ENCODE measurements at regions not wholly inside any gene's neighbourhood (a gene's known extent, or its start where the extent isn't known, plus 50 kb on each side); places are given as distances from the start of the nearest gene placed in this dataset.

DNA sequence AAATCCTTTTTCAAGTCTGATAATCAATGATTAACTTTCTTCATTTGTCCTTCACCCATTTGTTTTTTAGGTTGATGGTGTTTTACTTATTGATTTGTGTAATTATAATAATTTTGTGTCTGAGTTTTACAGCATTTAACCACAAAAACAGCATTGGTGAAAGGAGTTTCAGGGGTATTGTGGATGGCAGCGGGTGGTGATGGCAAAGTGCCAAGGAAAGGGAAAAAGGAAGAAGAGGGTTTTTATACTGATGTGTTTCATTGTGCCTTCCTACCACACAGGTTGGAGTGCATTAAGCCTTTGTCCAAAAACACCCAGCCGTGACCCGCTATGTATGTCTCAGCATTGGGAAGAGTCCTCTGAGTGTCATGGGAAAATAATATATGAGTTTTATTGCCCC is 150.3 kb downstream of the DAD1 start:
- Histone ChIP-seq H3K4me3 (ENCODE audit: insufficient read depth, low read depth, low read length) (no peak overlapping the region), H3K23ac (ENCODE audit: low read depth, low read length) (no peak overlapping the region), H3K4me2 (ENCODE audit: low read depth, low read length) (no peak overlapping the region), H3K27ac (ENCODE audit: insufficient read depth, low read length) (no peak overlapping the region), H3K56ac (ENCODE audit: extremely low read depth, insufficient read depth, low read length) (no peak overlapping the region), H2AFZ (replicated peaks; ENCODE audit: low read length, poor library complexity) (no peak overlapping the region), H3K9me1 (ENCODE audit: insufficient read depth, low read length) (no peaks in the 10 kb centered on the region), H4K5ac (ENCODE audit: low read depth, low read length) (no peak overlapping the region), H3K14ac (replicated peaks; ENCODE audit: low read depth, low read length) (no peak overlapping the region), H3K4ac (ENCODE audit: low read depth, low read length) (no peak overlapping the region), H2BK15ac (ENCODE audit: low read depth, low read length) (no peak overlapping the region), H3K36me3 (ENCODE audit: control insufficient read depth, insufficient read depth, low read length) (no peaks in the 10 kb centered on the region), H2BK120ac (ENCODE audit: low read depth, low read length) (no peak overlapping the region), H2BK20ac (ENCODE audit: low read depth, low read length) (no peak overlapping the region), H2AK5ac (ENCODE audit: low read depth, low read length) (no peak overlapping the region), H4K20me1 (ENCODE audit: insufficient read depth, low read length) (no peaks in the 10 kb centered on the region), H3K18ac (ENCODE audit: low read depth, low read length) (no peak overlapping the region), H3K9me3 (ENCODE audit: control insufficient read depth, insufficient read depth, low read length) (no peaks in the 10 kb centered on the region), H4K91ac (ENCODE audit: insufficient read depth, low read depth, low read length) (no peak overlapping the region), H2BK5ac (ENCODE audit: low read depth, low read length, poor library complexity, severe bottlenecking) (no peak overlapping the region), H2AK9ac (replicated peaks; ENCODE audit: low read depth, low read length, poor library complexity) (no peak overlapping the region), H4K8ac (ENCODE audit: low read depth in 2 of 2, low read length in 2 of 2) (no peak overlapping the region), H3K4me1 (ENCODE audit: control insufficient read depth, insufficient read depth, low read length) (no peaks in the 10 kb centered on the region), H3K27me3 (ENCODE audit: control insufficient read depth, insufficient read depth, low read length) (peaks cover 39% of the 10 kb centered on the region), H3K79me1 (ENCODE audit: low read depth in 1 of 2, low read length in 2 of 2) (no peaks in the 10 kb centered on the region), H3K9ac (ENCODE audit: low read depth, low read length) (no peak overlapping the region)
- POLR2A ChIA-PET (ENCODE audit: unreplicated experiment): no interaction called here
- CTCF ChIA-PET: no interaction called here
- dilution Hi-C loops (cut with HindIII; ENCODE audit: low sequenced_read_pairs, unreplicated experiment): no loop called here
- no peak for DNase-seq
- no CpG with 5 or more reads among the region's 3 CpGs for WGBS, 2 experiments (ENCODE audit: extremely low coverage in 2 of 2, insufficient read length in 1 of 2)
- TF ChIP-seq NFE2L2 (IDR thresholded peaks at IDR 0.05; ENCODE audit: low read depth, low read length): no peak
- TF ChIP-seq MAFK (IDR thresholded peaks at IDR 0.05; ENCODE audit: low read depth, low read length): no peak
- TF ChIP-seq FOS (IDR thresholded peaks at IDR 0.05; ENCODE audit: low read depth, low read length): no peak
- TF ChIP-seq RCOR1 (IDR thresholded peaks at IDR 0.05; ENCODE audit: insufficient replicate concordance, low read length): no peak
- no peak for TF ChIP-seq POLR2A (IDR thresholded peaks at IDR 0.05; ENCODE audit: low read depth, low read length)
- TF ChIP-seq, protein P1, sequence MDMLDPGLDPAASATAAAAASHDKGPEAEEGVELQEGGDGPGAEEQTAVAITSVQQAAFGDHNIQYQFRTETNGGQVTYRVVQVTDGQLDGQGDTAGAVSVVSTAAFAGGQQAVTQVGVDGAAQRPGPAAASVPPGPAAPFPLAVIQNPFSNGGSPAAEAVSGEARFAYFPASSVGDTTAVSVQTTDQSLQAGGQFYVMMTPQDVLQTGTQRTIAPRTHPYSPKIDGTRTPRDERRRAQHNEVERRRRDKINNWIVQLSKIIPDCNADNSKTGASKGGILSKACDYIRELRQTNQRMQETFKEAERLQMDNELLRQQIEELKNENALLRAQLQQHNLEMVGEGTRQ (IDR thresholded peaks at IDR 0.05; ENCODE audit: low read depth, low read length): no peak
- no peak for TF ChIP-seq ELK1 (IDR thresholded peaks at IDR 0.05; ENCODE audit: borderline replicate concordance, low read depth, low read length)
- no peak for TF ChIP-seq SMC3 (IDR thresholded peaks at IDR 0.05; ENCODE audit: low read depth, low read length)
- TF ChIP-seq MXI1 (IDR thresholded peaks at IDR 0.05; ENCODE audit: borderline replicate concordance, low read depth, low read length): no peak
- TF ChIP-seq BHLHE40 (IDR thresholded peaks at IDR 0.05; ENCODE audit: low read depth, low read length): no peak
- TF ChIP-seq RFX5 (IDR thresholded peaks at IDR 0.05; ENCODE audit: low read depth, low read length): no peak
- TF ChIP-seq, protein P2, sequence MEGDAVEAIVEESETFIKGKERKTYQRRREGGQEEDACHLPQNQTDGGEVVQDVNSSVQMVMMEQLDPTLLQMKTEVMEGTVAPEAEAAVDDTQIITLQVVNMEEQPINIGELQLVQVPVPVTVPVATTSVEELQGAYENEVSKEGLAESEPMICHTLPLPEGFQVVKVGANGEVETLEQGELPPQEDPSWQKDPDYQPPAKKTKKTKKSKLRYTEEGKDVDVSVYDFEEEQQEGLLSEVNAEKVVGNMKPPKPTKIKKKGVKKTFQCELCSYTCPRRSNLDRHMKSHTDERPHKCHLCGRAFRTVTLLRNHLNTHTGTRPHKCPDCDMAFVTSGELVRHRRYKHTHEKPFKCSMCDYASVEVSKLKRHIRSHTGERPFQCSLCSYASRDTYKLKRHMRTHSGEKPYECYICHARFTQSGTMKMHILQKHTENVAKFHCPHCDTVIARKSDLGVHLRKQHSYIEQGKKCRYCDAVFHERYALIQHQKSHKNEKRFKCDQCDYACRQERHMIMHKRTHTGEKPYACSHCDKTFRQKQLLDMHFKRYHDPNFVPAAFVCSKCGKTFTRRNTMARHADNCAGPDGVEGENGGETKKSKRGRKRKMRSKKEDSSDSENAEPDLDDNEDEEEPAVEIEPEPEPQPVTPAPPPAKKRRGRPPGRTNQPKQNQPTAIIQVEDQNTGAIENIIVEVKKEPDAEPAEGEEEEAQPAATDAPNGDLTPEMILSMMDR (conservative IDR thresholded peaks at IDR 0.05; ENCODE audit: low read depth, low read length): no peak
- no peak for TF ChIP-seq RAD21 (IDR thresholded peaks at IDR 0.05; ENCODE audit: low read length)
- TF ChIP-seq CEBPB (IDR thresholded peaks at IDR 0.05; ENCODE audit: low read depth, low read length): no peak
- TF ChIP-seq MAZ (IDR thresholded peaks at IDR 0.05; ENCODE audit: borderline replicate concordance, low read depth, low read length): no peak
- TF ChIP-seq CHD1 (IDR thresholded peaks at IDR 0.05; ENCODE audit: low read depth, low read length): no peak
- ATAC-seq (ENCODE audit: low read depth): no peak
- no TSS peak for BruUV-seq (replicated peaks)
- in situ Hi-C loops (cut with MboI; ENCODE audit: low sequenced_read_pairs): no loop called here
- intact Hi-C loops (cut with micrococcal nuclease): no loop called here

Measured in IMR-90 (cell line).